NCI-H1930 (cell line): ENCODE measurements at regions not wholly inside any gene's neighbourhood (a gene's known extent, or its start where the extent isn't known, plus 50 kb on each side); places are given as distances from the start of the nearest gene placed in this dataset.

Experiments
- DNase-seq, 2 experiments: peaks; one replicate each; lab custom pipeline; 2025; lab: John Stamatoyannopoulos, UW

DNA sequence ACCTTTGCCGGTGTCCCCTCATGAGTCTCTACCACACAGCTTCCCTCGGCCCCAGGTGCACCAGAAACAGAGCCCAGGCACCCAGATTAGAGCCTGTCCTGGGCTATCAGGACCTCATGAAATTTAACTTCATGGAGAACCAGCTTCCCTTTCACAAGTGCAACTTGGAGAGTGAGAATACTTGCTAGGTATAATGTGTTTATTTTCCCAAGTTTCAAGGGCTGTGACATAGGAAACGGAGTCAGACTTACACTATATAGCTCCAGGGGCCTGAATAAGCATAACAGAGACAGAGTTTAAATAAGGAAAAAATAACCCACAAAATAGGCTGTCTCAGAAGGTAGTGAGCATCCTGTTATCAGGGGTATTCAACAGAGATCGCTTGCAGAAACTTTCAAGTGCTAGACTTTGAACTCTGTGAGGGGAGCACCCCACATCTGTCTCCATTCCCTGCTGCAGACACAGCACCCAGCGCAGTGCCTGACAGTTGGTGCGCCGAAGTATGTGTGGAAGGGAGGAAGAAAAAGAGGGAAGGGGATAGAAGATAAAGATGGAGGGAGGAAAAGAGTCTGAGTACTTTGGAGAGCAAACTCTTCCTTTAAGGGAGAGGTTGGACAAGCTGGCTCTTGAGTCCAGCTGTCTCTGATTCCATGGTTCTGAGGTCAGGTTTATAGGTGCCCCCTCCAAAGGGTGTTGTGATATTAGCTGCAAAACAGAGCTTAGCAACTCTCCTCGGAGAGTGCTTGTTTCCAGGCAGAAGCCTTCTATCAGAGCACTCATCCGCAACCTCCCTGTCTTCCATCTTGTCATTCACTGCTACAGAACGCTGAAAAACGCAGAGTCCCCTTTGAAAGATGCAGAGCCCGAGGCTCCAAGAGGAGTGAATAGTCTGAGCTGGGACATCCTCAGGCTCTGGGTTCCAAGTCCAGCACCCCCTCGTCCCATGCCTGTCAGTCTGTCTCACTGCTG lies 84.8 kb downstream of the CPN2 start:
- DNase-seq, result no peak

DNA sequence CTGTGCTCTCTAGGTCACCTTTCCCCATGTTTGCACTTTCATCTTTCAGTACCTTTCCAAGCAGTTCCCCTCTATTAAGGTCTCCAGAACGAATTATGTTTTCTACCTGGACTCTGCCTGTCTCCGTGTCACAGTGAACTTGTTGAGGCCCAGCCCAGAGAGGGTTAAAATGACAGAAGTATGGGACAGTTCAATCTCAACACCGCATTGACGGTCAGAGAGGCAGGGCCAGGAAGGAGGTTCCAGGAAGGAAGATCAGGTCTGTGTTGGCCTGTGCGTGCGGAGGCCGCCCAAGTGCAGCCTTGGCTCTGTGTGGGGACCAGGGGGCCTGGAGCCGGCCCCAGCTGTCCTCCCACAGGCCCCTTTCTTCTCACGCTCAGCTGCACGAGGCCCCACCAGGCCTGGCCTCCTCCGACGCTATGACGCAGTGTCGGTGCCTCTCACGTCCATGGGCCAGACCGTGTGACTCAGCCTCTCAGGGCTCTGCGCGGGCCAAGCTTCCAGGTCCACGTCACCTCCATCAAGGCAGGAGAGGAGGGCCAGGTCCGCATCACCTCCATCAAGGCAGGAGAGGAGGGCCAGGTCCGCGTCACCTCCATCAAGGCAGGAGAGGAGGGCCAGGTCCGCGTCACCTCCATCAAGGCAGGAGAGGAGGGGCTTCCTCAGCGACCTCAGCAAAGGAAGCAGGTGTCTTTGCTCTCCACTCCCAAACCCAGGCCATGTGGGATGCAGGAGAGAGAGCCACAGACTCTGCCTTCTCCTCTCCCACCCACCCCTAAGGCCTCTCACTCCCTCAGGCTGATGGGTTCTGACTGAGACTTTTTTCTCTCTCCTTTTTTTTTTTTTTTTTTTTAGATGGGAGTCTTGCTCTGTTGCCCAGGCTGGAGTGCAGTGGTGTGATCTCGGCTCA lies 83.1 kb downstream of the CPN2 start:
- no peak for DNase-seq

DNA sequence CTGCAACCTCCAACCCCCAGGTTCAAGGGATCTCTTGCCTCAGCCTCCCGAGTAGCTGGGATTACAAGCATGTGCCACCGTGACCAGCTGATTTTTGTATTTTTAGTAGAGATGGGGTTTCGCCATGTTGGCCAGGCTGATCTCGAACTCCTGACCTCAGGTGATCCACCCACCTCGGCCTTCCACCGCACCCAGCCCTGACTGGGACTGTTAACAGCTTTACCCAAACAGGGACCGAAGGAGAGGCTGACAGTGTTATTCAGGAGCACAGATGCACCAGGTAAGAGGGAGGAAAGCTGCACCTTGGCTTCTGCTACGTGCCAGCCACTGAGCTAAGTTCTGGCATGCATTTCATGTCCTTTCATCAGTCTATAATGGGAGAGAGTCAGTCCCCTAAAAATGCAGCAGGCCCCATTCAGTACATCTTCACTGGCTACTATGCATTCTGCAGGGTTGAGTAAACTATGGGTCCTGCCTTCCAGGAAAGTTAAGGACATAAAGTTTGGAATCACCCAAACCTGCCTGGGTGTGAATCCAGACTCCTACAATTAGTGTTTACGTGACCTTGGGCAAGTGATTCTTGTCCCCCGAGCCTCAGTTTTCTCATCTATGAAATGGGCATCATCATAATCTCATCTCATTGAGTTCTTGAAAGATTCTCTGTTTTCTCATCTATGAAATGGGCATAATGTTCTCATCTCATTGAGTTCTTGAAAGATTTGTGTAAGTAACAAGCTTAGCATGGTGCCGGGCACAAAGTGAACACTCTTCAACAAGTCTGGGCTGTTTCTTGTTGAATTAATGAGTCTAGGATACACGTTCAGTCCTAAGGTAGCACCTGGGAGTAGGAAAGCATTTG lies 82.2 kb downstream of the CPN2 start:
- DNase-seq, result no peak

DNA sequence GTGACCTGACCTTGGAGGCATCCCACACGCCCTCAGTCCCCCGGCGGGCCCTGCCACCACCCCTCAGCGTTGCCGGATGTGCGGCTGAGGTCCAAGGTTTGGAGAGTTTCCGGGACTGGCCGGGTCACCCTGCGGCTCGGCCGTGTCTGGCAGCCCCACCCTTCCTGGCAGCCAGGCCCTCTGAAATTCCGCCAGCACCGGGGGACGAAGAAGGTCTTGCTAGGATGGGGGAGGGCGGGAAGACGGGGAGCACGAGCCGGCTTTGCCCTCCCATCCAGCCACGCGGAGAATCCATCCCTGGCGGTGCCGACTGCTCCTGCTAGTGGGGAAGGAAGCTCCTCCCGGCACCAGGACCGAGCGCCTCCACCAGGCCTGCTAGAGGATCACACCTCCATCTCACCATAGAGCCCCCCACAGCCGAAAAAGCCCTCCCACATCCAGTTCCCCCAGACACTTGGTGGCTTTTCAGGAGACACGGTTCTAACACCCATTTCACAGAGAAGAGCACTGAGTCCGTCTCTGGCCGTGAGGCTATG lies 81.5 kb downstream of the CPN2 start:
- DNase-seq, result no peak

DNA sequence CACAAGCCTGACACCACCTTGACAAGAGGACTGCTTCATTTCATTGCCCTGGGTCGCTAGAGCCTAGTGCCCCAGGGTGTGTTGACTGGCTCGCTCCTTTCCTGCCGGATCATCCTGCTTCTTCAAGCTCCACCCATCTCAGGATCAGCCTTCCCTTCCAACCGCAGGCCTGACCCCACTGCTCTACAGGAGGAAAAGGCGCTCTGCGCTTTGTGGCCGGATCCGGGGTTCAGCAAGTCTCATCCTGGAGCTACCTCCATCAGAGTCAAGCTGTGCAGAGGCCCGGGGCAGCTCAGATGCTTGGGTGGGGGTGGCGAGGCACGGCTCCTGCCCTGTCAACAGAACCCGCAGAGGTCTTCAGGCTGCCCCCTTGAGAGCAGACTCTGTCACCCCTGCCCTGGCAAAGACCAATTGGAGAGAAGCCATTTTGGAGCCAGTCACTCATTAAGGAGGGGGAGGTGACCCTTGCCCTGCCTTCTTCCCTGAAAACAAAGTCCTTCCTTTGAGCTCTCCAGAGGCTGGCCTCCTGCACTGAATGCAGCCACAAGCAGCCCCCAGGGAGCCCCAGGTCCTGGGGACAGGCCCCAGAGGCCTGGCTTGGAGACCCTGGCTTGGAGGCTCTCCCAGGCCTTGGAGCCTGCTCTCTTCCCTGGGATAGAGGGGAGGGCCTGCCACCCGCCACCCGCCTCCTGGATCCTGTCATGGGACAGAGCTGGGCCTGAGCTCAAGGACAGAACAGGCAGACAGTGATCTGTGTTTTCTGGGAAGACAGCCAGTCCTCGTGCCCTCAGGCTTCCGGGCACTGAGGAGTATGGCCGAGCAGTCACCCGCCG lies 80.3 kb downstream of the CPN2 start:
- DNase-seq, result no peak

DNA sequence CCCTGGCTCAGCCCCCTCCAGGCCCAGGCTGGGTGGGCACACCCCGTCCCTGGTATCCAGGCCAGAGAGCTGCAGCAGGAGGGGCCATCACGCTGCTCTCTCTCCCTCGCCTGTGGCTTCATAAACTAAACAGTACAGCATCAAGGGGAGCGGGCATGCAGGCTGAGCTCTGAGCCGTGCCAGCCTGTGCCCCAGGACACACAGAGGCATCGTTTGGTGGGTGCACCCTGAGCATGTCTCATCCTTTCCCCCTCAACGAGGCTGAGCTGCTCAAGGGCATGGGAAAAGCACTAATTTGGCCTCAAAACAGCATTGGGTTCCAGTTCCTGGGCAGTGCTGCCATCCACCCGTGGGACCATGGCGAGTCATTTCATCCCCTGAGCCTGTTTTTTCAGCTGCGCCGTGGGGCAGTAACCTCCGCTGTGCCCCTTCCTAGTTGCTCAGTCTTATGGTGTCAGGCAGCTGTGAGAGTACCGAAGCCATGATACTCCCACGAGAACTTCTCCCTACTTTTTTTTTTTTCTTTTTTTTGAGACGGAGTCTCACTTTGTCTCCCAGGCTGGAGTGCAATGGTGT lies 79.6 kb downstream of the CPN2 start:
- DNase-seq, result no peak

DNA sequence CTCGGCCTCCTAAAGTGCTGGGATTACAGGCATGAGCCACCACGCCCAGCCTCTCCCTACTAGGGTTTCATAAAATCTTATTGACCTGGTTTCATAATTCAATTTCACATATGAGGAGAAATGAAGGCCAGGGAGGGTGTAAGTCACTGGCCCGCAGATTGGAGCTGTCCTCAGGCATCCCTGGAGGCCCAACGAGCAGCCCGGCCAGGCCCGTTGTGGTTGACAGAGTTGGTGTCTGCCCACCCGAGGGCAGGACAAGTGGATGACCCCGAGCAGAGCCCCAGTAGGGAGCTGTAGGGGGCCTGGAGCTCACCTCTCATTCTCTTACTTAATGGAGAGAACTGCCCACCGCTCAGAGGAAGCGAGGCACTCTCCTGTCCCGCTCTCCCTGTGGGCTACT lies 78.9 kb downstream of the CPN2 start:
- no peak for DNase-seq

DNA sequence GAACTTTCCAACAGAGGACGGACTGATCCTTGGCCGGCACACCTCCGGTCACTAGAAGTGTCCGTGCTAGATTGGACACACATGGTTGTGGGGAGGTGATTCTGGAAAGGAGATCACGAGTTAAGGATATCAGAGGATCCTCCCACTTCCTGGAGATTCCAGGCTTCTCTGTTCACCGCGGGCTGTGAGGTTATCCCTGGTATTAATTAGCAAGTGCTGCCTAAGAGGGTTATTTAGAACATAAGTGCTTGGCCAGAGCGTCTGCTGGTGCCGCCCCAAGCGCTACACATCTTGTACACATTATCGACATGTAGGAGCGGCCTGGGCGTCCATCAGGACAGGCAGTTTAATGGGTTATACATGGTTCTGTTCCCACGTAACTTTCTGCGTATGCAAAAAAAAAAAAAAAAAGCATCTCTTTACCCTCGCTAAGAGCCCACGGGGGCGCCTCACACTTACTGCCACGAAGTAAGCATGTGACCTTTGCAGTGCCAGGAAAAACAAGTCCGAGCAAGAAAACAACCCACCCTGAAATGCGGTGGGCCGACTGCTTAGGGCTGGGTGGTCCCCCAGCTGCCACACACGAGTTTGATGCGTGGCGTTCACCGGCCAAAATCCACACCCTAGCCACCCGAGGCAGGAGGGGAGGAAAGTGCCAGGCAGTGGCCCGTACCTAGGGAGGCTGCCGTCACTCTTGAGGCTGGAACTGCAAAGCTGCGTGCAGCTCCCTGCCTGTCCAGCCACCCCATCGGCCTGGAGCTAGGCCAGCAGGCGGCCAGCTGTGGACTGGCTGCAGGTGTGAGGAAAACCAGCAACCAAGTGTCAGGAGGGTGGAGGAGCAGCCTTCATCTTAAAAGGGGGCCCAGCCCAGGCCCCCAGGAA lies 78.0 kb downstream of the CPN2 start:
- no peak for DNase-seq

DNA sequence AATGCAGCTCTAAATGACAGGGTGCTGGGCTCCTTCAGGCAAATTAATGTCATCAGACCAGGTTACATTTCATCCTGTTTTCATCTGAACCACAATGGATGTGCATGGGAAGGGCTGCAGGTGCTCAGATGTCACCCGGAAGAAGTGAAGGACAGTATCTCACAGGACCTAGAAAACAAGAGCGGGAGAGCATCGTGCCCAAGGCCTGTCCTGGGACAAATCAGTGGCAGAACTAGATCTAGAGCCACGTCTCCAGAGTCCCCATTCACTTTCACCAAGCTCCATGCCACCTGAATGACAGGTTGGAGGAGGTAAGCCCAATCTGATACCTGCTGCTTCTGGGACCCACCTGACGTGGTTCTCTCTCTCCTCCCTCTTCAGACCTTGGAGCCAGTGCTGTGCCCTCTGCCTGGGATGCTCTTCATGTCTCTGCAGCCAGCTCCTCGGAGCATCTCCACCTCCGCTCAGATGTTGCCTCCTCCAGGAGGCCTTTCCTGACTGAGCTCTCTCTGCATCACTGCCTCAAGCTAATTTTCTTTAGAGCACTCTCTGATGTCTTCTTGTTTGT lies 77.3 kb downstream of the CPN2 start:
- DNase-seq, result no peak

DNA sequence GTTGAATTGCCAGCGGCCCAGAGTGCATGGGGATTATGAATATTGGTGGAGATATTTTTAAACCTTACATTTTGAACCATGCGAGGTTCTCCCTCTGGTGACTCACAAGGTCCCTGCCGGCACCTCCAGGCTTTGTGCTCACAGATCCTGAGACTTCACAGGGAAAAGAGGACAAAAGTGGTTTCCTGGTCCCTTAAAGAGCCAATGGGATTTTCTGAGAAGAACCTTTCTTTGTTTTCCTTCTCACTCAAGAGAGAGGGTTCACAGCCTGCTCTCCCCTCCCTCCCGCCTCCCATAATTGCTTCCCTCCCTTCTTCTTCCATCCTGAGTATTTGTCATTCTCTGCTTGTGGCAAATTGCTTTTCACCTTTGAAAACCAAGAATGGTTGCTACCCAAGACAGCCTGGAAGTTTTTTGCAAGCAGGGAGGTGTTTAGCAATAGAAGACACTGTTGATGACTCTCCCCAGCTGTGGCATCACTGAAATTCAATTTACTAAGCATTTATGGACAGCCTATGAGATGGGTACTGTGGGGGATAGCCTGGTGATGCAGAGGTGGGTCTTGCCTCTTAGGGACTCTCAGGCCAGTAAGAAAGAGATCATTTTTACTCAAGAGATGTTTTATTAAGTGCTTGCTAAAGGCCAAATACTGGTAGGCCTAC lies 76.6 kb downstream of the CPN2 start:
- no peak for DNase-seq

DNA sequence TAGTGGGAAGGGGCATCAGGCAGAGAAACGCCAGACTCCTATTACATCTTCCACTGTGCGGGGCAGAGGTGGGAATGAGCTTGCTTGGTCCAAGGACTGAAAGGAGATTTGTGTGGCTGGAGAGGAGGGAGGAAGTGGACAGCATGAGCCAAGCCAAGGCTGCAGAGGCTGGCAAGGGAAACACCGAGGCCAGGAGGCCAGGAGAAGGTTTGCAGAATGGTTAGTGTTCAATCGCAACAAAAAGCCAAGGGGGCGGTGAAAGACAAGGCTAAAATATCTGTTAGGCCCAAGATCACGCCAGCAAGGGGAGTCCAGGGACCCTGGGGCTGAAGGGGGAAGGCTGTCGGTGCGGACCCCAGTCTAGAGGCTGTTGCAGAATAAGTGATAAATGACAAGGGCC lies 75.8 kb downstream of the CPN2 start:
- DNase-seq, result no peak

DNA sequence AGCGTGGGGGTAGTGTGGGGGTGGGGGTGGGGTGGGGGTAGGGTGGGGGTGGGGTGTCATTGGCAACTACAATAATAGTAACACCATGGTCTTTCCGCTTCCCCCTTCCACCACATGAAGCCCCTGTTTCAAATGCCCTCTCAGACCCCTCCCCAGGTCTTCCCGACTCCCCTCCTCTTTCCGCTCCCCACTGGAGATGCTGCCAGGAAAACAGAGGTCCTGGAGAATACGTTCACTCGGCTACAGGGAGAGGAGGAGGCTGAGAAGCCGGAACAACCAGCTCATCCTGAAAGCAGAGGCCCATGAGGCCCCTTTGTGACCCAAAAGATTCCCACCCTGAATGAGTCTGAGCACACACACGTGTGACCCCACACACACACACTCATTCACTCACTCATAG lies 75.4 kb downstream of the CPN2 start:
- no peak for DNase-seq

DNA sequence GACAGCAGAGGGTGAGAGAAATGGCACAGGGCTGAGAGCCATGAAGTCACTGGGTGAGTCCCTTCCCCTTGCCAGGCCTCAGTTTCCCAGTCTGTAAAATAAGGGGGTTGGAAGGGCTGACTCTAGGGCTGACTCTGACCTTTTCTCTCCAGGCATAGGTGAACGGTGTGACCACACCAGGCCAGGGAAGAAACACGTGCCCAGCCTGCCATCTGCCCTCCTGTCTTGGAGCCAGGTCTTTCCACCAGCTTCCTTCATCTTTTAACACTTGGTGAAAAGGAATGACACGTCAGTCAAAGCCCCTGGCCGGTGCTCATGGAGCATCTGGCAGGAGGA lies 74.4 kb downstream of the CPN2 start:
- DNase-seq, result no peak

DNA sequence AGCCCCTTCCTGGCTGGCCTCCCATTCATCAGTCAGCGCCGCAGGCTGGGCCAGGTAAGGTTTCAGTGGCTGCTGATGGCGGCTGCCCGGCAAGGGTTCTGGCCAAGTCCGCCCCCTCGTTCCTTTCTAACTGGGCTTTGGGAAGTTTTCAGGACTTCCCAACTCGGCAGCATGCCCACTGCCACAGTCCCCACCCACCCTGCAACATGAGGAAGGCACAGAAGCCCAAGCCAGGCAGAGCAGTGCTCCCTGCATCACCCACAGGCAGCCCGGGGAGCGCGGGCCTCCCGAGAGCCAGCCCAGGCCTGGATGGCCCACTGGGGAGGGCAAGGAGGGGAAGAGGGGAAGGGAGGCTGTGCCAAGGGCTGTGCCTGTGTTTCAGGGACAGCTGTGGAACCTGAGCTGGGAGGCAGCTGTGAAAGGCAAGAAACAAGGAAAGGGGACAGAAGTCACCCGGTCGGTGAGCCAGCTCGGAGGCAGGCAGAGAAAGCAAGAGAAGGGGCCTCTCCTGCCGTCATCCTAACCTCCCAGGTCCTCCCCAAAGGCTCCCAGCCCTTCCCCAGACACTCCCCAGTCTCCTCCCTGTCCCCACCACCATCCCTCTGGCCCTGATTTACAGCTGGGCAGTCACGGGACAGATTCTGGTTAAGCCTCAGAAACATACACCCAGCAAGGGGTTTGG lies 73.9 kb downstream of the CPN2 start:
- no peak for DNase-seq

DNA sequence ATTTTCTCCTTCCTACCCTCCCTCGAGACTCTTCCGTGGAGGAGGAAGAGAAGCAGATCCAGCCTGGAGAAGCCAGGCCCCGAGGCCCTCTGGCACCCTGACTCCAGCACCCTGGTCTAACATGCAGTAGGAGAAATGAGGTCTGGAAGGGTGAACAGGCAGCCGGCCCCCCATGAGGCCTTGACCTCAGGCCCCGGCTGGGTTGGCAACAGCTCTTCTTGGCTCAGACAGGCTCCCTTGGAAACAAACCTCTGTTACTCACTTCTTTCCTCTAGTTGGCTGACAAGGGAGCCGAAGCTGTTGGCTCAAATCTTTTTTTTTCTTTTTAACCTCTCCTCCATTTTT lies 73.4 kb downstream of the CPN2 start:
- no peak for DNase-seq

DNA sequence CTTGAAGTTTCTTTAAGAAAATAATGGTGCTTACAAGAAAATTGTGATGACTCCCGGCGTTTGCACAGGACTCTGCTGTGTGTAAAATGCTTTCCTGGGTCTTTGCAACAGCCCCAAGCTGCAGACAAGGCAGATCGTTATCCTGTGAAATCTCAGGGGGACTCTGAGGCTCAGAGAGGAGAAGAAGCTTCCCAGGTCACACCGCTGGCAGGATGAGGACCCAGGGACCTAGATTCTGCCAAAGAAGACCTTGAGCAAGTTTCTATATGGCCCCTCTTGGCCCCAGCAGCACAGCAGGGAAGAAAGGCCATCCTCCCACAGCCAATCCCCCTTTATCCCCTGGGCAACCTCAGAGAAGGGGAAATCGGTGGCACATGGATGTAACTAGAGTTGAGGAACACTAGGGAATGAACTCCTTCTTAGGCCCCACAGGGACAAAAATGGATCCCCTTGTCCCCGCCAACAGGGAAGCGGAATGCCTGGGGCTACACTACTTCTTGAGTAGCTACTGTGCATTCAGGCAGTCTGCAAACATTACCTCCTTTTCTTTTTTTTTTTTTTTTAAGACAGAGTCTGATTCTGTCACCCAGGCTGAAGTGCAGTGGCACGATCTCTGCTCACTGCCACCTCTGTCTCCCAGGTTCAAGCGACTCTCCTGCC lies 72.8 kb downstream of the CPN2 start:
- DNase-seq, result no peak

DNA sequence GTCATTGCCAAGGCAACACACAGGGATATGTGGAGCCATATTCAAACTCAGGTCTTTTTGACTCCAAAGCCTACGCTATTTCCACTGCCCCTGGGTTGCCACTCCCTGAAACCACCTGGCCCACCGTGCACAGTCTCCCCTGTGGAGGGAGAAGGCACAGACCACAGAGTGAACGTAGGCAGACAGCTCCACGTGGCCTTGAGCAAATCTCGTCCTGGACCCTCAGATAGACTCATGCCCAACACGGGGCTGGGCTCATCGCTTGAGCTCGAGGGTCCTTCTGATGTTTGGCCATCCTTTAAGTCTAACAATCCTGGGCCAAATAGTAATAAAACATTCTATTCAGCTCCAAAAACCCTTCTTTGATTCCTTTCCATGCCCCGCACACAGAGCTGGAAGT lies 72.0 kb downstream of the CPN2 start:
- no peak for DNase-seq
